ENCODE measurements at regions not wholly inside any gene's neighbourhood (a gene's known extent, or its start where the extent isn't known, plus 50 kb on each side); places are given as distances from the start of the nearest gene placed in this dataset.

GRCh38 chr16:86145669-86146068 is 246.7 kb downstream of the IRF8 start:
- POLR2A ChIA-PET = no interaction called here
- CTCF ChIA-PET = no interaction called here
- TF ChIP-seq CTCF (IDR thresholded peaks at IDR 0.05; ENCODE audit: control extremely low read depth, extremely low read depth, low read depth, missing control alignments) = no peak
- DNase-seq (ENCODE audit: extremely low spot score) = no peak

GRCh38 chr16:86150641-86151238 is 251.8 kb downstream of the IRF8 start:
- ChIA-PET CTCF (no interaction called here), POLR2A (no interaction called here)
- TF ChIP-seq CTCF (IDR thresholded peaks at IDR 0.05; ENCODE audit: control extremely low read depth, extremely low read depth, low read depth, missing control alignments) = no peak
- DNase-seq (ENCODE audit: extremely low spot score) = no peak

GRCh38 chr16:86151239-86151851 is 252.4 kb downstream of the IRF8 start:
- POLR2A ChIA-PET = no interaction called here
- TF ChIP-seq CTCF (IDR thresholded peaks at IDR 0.05; ENCODE audit: control extremely low read depth, extremely low read depth, low read depth, missing control alignments) = no peak
- no peak for DNase-seq (ENCODE audit: extremely low spot score)
- CTCF ChIA-PET = no interaction called here

GRCh38 chr16:86156155-86156554 is 257.2 kb downstream of the IRF8 start:
- DNase-seq (ENCODE audit: extremely low spot score) = no peak
- CTCF ChIA-PET = interaction anchor here (0.8 to 3.3 kb wide), 3 partner anchors 11 to 64 kb away, joined by 3 to 12 read pairs (median 3); no protein-coding TSS in a partner anchor
- no peak for TF ChIP-seq CTCF (IDR thresholded peaks at IDR 0.05; ENCODE audit: control extremely low read depth, extremely low read depth, low read depth, missing control alignments)
- POLR2A ChIA-PET = no interaction called here

GRCh38 chr16:86157616-86158247 is 258.8 kb downstream of the IRF8 start:
- no peak for TF ChIP-seq CTCF (IDR thresholded peaks at IDR 0.05; ENCODE audit: control extremely low read depth, extremely low read depth, low read depth, missing control alignments)
- no peak for DNase-seq (ENCODE audit: extremely low spot score)
- ChIA-PET CTCF (no interaction called here), POLR2A (interaction anchor here (0.5 kb wide), 1 partner anchor 33 kb away, joined by 3 read pairs; no protein-coding TSS in a partner anchor)

GRCh38 chr16:86158688-86159360 is 259.9 kb downstream of the IRF8 start:
- POLR2A ChIA-PET = no interaction called here
- no peak for TF ChIP-seq CTCF (IDR thresholded peaks at IDR 0.05; ENCODE audit: control extremely low read depth, extremely low read depth, low read depth, missing control alignments)
- CTCF ChIA-PET = interaction anchor here (0.8 kb wide), 1 partner anchor 11 kb away, joined by 5 read pairs; no protein-coding TSS in a partner anchor
- DNase-seq (ENCODE audit: extremely low spot score) = no peak
